Peyer's patch (tissue), 4 donors: ENCODE measurements at regions not wholly inside any gene's neighbourhood (a gene's known extent, or its start where the extent isn't known, plus 50 kb on each side); places are given as distances from the start of the nearest gene placed in this dataset.

Experiments
- CTCF ChIP-seq, 6 experiments: fragments of 450-650 bp in 4 of 6; fragments of 200-600 bp in 2 of 6; sonication (generic) in 1 of 6; IDR thresholded peaks; one replicate each; pipeline ENCODE4 v1.5.1; 2017 to 2019; ENCODE audit warnings: antibody characterized with exemption in 6 of 6, mild to moderate bottlenecking in 3 of 6, moderate library complexity in 1 of 6
- POLR2A ChIP-seq, 2 donors: fragments of 450-650 bp; IDR thresholded peaks; one replicate each; pipeline ENCODE4 v1.5.1; 2017; ENCODE audit warnings: antibody characterized with exemption in 2 of 2, mild to moderate bottlenecking in 2 of 2, moderate library complexity in 2 of 2

- TF ChIP-seq CTCF (IDR thresholded peaks at IDR 0.05) (no peak), POLR2A (IDR thresholded peaks at IDR 0.05) (no peak)
These were observed 161.0 kb upstream of the RASGEF1B start for GRCh38 chr4:81632581-81633299.
